ENCODE measurements at regions not wholly inside any gene's neighbourhood (a gene's known extent, or its start where the extent isn't known, plus 50 kb on each side); places are given as distances from the start of the nearest gene placed in this dataset.

- no peak for TF ChIP-seq CTCF (IDR thresholded peaks at IDR 0.05; ENCODE audit: borderline replicate concordance, insufficient read depth, low read depth, low read length)
- H3K4me3 ChIP-seq (ENCODE audit: low read depth, low read length): no peak overlapping the region
Observed at GRCh38 chr1:238558746-238559145, 668.0 kb upstream of the ZP4 start.

GRCh38 chr1:238558156-238558555 lies 667.4 kb upstream of the ZP4 start:
- no peak overlapping the region for H3K4me3 ChIP-seq (ENCODE audit: low read depth, low read length)
- TF ChIP-seq CTCF (IDR thresholded peaks at IDR 0.05; ENCODE audit: borderline replicate concordance, insufficient read depth, low read depth, low read length): no peak

- TF ChIP-seq CTCF (IDR thresholded peaks at IDR 0.05; ENCODE audit: borderline replicate concordance, insufficient read depth, low read depth, low read length): no peak
Observed at GRCh38 chr1:238552271-238552670, 661.5 kb upstream of the ZP4 start.

GRCh38 chr1:238549137-238549536 lies 658.4 kb upstream of the ZP4 start:
- H3K4me3 ChIP-seq (ENCODE audit: low read depth, low read length): no peak overlapping the region
- no peak for TF ChIP-seq CTCF (IDR thresholded peaks at IDR 0.05; ENCODE audit: borderline replicate concordance, insufficient read depth, low read depth, low read length)

More at GRCh38 chr1:238552271-238552670, 661.5 kb upstream of the ZP4 start:
- no peak overlapping the region for H3K4me3 ChIP-seq (ENCODE audit: low read depth, low read length)

GRCh38 chr1:238546118-238546517 lies 655.4 kb upstream of the ZP4 start:
- TF ChIP-seq CTCF (IDR thresholded peaks at IDR 0.05; ENCODE audit: borderline replicate concordance, insufficient read depth, low read depth, low read length): no peak
- H3K4me3 ChIP-seq (ENCODE audit: low read depth, low read length): no peak overlapping the region

GRCh38 chr1:238537641-238538040 lies 646.9 kb upstream of the ZP4 start:
- TF ChIP-seq CTCF (IDR thresholded peaks at IDR 0.05; ENCODE audit: borderline replicate concordance, insufficient read depth, low read depth, low read length): no peak

GRCh38 chr1:238530209-238530851 lies 639.6 kb upstream of the ZP4 start:
- no peak overlapping the region for H3K4me3 ChIP-seq (ENCODE audit: low read depth, low read length)
- TF ChIP-seq CTCF (IDR thresholded peaks at IDR 0.05; ENCODE audit: borderline replicate concordance, insufficient read depth, low read depth, low read length): no peak

More at GRCh38 chr1:238537641-238538040, 646.9 kb upstream of the ZP4 start:
- no peak overlapping the region for H3K4me3 ChIP-seq (ENCODE audit: low read depth, low read length)

Data from GM12875 (cell line).